Smooth muscle cell (in vitro differentiated cells): ENCODE measurements at regions not wholly inside any gene's neighbourhood (a gene's known extent, or its start where the extent isn't known, plus 50 kb on each side); places are given as distances from the start of the nearest gene placed in this dataset.

Source experiments
- DNase-seq: peaks from one replicate; lab custom pipeline; 2025; ENCODE audit not compliant: unreplicated experiment; lab: John Stamatoyannopoulos, UW
- H2AFZ ChIP-seq: fragments of 200-600 bp; sonication (generic); 2 replicates; pipeline ENCODE4 v1.6.0; 2016; ENCODE audit warnings: antibody characterized with exemption, low read depth, mild to moderate bottlenecking
- H3F3A ChIP-seq: fragments of 200-600 bp; sonication (generic); 2 replicates; pipeline ENCODE4 v1.6.0; 2017; ENCODE audit warnings: antibody characterized with exemption, low read depth
- H3K27ac ChIP-seq: fragments of 200-600 bp; sonication (generic); 2 replicates; pipeline ENCODE4 v1.5.1; 2016; ENCODE audit warnings: low read depth, mild to moderate bottlenecking
- H3K27me3 ChIP-seq: fragments of 200-600 bp; sonication (generic); 2 replicates; pipeline ENCODE4 v1.6.1; 2016; ENCODE audit warnings: low read depth, mild to moderate bottlenecking
- H3K36me3 ChIP-seq: fragments of 200-600 bp; sonication (generic); 2 replicates; pipeline ENCODE4 v1.5.1; 2016; ENCODE audit warnings: low read depth
- H3K4me1 ChIP-seq: fragments of 200-600 bp; sonication (generic); 2 replicates; pipeline ENCODE4 v1.5.1; 2016; ENCODE audit warnings: low read depth
- H3K4me2 ChIP-seq: fragments of 200-600 bp; sonication (generic); 2 replicates; pipeline ENCODE4 v1.6.0; 2016; ENCODE audit warnings: mild to moderate bottlenecking
- H3K4me3 ChIP-seq: fragments of 200-600 bp; sonication (generic); 2 replicates; pipeline ENCODE4 v1.5.1; 2016; ENCODE audit warnings: mild to moderate bottlenecking
- H3K79me2 ChIP-seq: fragments of 200-600 bp; sonication (generic); 2 replicates; pipeline ENCODE4 v1.6.0; 2016; ENCODE audit warnings: low read depth, mild to moderate bottlenecking
- H3K9ac ChIP-seq: fragments of 200-600 bp; sonication (generic); 2 replicates; pipeline ENCODE4 v1.6.0; 2016; ENCODE audit warnings: low read depth
- H3K9me3 ChIP-seq: fragments of 200-600 bp; sonication (generic); replicated peaks from 2 replicates; pipeline ENCODE4 v1.5.1; 2016; ENCODE audit warnings: low read depth
- H4K20me1 ChIP-seq: fragments of 200-600 bp; sonication (generic); 2 replicates; pipeline ENCODE4 v1.6.0; 2016; ENCODE audit warnings: low read depth
- WGBS: methylation state at CpG from one replicate; pipeline ENCODE4 v1.1.7; 2016; ENCODE audit warnings: low lambda C conversion rate; 5-methylcytosine and 5-hydroxymethylcytosine counted together
- TF ChIP-seq, protein P1 (sequence below): fragments of 200-600 bp; sonication (generic); IDR thresholded peaks from 2 replicates; pipeline ENCODE4 v1.5.1; 2017; ENCODE audit warnings: borderline replicate concordance, mild to moderate bottlenecking, antibody characterized with exemption; ENCODE audit not compliant: insufficient read depth, poor library complexity, severe bottlenecking

DNA sequence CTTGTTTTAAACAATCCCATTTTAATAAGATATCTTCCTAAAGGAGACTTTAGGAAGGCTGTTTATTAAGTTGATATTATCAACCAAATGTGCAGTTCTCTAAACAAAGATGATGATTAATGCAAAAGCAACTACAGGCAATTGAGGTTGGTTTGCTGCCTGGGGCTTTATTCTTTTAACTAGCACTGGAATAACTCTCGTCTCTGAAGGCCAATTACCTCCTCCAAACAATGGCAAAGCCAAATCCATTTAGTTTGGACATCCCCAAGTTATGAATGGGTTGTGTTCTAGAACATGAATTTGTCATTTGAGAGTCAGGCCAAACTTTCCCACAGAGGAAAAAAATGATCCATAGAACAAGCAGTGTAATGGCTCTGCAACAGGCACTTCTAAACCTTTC lies 114.1 kb downstream of the SLC16A9 start:
- H4K20me1 ChIP-seq = no peaks in the 10 kb centered on the region
- H3F3A ChIP-seq = no peaks in the 10 kb centered on the region
- no peak overlapping the region for H3K9ac ChIP-seq
- H3K9me3 ChIP-seq = no peaks in the 10 kb centered on the region
- no peak overlapping the region for H3K27ac ChIP-seq
- no peaks in the 10 kb centered on the region for H3K27me3 ChIP-seq
- 41% methylated on average over 1 of the region's 1 CpG for WGBS
- DNase-seq = no peak
- no peaks in the 10 kb centered on the region for H3K79me2 ChIP-seq
- no peaks in the 10 kb centered on the region for H3K4me1 ChIP-seq
- TF ChIP-seq, protein P1, sequence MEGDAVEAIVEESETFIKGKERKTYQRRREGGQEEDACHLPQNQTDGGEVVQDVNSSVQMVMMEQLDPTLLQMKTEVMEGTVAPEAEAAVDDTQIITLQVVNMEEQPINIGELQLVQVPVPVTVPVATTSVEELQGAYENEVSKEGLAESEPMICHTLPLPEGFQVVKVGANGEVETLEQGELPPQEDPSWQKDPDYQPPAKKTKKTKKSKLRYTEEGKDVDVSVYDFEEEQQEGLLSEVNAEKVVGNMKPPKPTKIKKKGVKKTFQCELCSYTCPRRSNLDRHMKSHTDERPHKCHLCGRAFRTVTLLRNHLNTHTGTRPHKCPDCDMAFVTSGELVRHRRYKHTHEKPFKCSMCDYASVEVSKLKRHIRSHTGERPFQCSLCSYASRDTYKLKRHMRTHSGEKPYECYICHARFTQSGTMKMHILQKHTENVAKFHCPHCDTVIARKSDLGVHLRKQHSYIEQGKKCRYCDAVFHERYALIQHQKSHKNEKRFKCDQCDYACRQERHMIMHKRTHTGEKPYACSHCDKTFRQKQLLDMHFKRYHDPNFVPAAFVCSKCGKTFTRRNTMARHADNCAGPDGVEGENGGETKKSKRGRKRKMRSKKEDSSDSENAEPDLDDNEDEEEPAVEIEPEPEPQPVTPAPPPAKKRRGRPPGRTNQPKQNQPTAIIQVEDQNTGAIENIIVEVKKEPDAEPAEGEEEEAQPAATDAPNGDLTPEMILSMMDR = no peak
- no peak overlapping the region for H3K4me2 ChIP-seq
- no peak overlapping the region for H2AFZ ChIP-seq
- no peak overlapping the region for H3K4me3 ChIP-seq
- H3K36me3 ChIP-seq = no peaks in the 10 kb centered on the region

- Histone ChIP-seq H4K20me1 (no peaks in the 10 kb centered on the region), H3K27me3 (no peaks in the 10 kb centered on the region), H3K9ac (no peak overlapping the region), H3K9me3 (no peaks in the 10 kb centered on the region), H3K4me1 (no peaks in the 10 kb centered on the region), H2AFZ (no peak overlapping the region), H3K79me2 (no peaks in the 10 kb centered on the region), H3K4me3 (no peak overlapping the region), H3K36me3 (no peaks in the 10 kb centered on the region), H3F3A (no peaks in the 10 kb centered on the region), H3K27ac (no peak overlapping the region), H3K4me2 (no peak overlapping the region)
- WGBS = 83% methylated on average over 2 of the region's 2 CpGs
- TF ChIP-seq, protein P1 = no peak
- DNase-seq = no peak
Observed at GRCh38 chr10:59593768-59594167, 115.9 kb downstream of the SLC16A9 start.

- H3F3A ChIP-seq = no peaks in the 10 kb centered on the region
- TF ChIP-seq, protein P1 = no peak
- no peak for DNase-seq
- no peak overlapping the region for H3K9ac ChIP-seq
- H3K27ac ChIP-seq = no peak overlapping the region
- H3K79me2 ChIP-seq = no peaks in the 10 kb centered on the region
- WGBS = 96% methylated on average over 6 of the region's 6 CpGs
- H3K9me3 ChIP-seq = no peaks in the 10 kb centered on the region
- H3K4me1 ChIP-seq = no peaks in the 10 kb centered on the region
- no peak overlapping the region for H3K4me3 ChIP-seq
- H3K36me3 ChIP-seq = no peaks in the 10 kb centered on the region
- no peaks in the 10 kb centered on the region for H4K20me1 ChIP-seq
- H3K4me2 ChIP-seq = no peak overlapping the region
- H2AFZ ChIP-seq = no peak overlapping the region
- H3K27me3 ChIP-seq = no peaks in the 10 kb centered on the region
Observed at GRCh38 chr10:59589796-59590195, 119.9 kb downstream of the SLC16A9 start.

GRCh38 chr10:59588791-59589190 lies 120.9 kb downstream of the SLC16A9 start:
- Histone ChIP-seq H3K79me2 (no peaks in the 10 kb centered on the region), H3K27ac (no peak overlapping the region), H2AFZ (no peak overlapping the region), H4K20me1 (no peaks in the 10 kb centered on the region), H3K27me3 (no peaks in the 10 kb centered on the region), H3K4me1 (no peaks in the 10 kb centered on the region), H3K4me2 (no peak overlapping the region), H3K36me3 (no peaks in the 10 kb centered on the region), H3K9me3 (no peaks in the 10 kb centered on the region), H3K4me3 (no peak overlapping the region), H3K9ac (no peak overlapping the region), H3F3A (no peaks in the 10 kb centered on the region)
- WGBS = 75% methylated on average over 6 of the region's 6 CpGs
- TF ChIP-seq, protein P1 = no peak
- DNase-seq = no peak
